ENCODE measurements at regions not wholly inside any gene's neighbourhood (a gene's known extent, or its start where the extent isn't known, plus 50 kb on each side); places are given as distances from the start of the nearest gene placed in this dataset.

DNA sequence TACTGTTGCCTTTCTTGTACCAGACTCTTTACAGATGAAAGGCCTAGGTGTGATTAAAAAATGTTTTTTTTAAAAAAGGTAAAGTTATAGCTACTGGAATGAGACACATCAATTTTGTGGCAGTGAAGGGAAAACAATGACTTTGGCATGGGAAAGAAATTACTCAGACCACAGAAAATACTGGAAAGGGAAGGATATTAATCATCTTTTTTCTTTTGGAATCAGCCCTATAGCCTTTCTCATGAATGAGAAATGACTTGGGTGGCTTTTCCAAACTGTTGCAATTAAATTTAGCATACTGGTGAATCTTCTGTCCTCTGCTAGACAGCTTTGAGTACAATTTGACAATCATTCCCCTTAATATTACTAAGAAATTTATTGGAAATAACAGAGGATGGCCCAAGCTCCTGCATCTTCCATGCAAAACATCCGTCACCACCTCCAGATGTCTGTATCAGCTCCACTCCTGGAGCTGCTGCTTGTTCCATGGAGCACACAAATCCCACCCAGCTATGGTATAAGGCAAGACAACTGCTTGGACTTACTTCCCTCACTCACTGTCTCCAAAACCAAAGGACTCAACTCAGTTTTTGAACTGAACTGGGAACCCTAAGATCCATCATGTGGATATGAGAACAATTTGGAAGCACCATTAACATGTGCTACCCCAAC lies 97.6 kb upstream of the ARSJ start:
- H3K36me3 Mint-ChIP-seq, result no peaks in the 10 kb centered on the region
- ChIA-PET POLR2A (no interaction called here), CTCF (interaction anchor here (1.0 to 1.2 kb wide), 2 partner anchors 32 to 294 kb away, joined by 3 read pairs; no protein-coding TSS in a partner anchor)
- H3K9me3 Mint-ChIP-seq, result no peaks in the 10 kb centered on the region
- no peaks in the 10 kb centered on the region for H3K4me1 Mint-ChIP-seq
- H3K9me3 ChIP-seq (ENCODE audit: low read length), result no peaks in the 10 kb centered on the region
- no peaks in the 10 kb centered on the region for H3K4me1 ChIP-seq (ENCODE audit: insufficient read depth, low read length)
- peaks cover 5 to 8% of the 10 kb centered on the region in 2 donors for H3K27me3 Mint-ChIP-seq
- no peak overlapping the region for H3K4me3 ChIP-seq (ENCODE audit: low read length)
- H3K27ac ChIP-seq (ENCODE audit: low read depth, low read length), result no peak overlapping the region
- H3K27ac Mint-ChIP-seq, result peak overlapping the region in 1 of 8 donors; percentile 41
- H3K36me3 ChIP-seq (ENCODE audit: insufficient read depth, low read length), result no peaks in the 10 kb centered on the region
- no peaks in the 10 kb centered on the region for H3K27me3 ChIP-seq (ENCODE audit: insufficient read depth, low read length, poor library complexity, severe bottlenecking)
- no peak for DNase-seq
- H3K4me3 Mint-ChIP-seq, result no peak overlapping the region

DNA sequence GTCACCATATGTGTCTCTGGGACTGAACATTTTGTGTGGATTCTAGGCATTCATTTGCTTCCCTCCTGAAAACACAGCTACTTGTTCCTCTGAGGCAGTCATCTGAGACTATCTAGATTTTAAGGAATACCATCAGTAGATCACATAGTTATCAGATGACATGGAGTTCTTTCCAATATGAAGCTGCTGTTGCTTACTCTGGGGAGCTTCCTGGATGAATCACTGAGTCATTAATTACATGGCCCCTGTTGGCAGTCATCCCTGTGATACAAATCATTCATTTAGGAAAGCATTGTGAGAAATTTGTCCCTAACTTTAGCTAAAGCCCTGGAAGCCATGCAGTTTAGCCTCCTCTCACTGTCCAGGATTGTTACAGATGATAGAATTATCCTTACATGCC lies 98.2 kb upstream of the ARSJ start:
- Histone ChIP-seq H3K4me3 (ENCODE audit: low read length) (no peak overlapping the region), H3K4me1 (ENCODE audit: insufficient read depth, low read length) (no peaks in the 10 kb centered on the region), H3K27ac (ENCODE audit: low read depth, low read length) (no peak overlapping the region), H3K36me3 (ENCODE audit: insufficient read depth, low read length) (no peaks in the 10 kb centered on the region), H3K27me3 (ENCODE audit: insufficient read depth, low read length, poor library complexity, severe bottlenecking) (no peaks in the 10 kb centered on the region), H3K9me3 (ENCODE audit: low read length) (no peaks in the 10 kb centered on the region)
- Mint-ChIP-seq H3K9me3 (no peaks in the 10 kb centered on the region), H3K4me1 (no peaks in the 10 kb centered on the region), H3K4me3 (no peak overlapping the region), H3K36me3 (no peaks in the 10 kb centered on the region), H3K27me3 (peaks cover 2 to 8% of the 10 kb centered on the region in 2 donors), H3K27ac (no peak overlapping the region)
- ChIA-PET CTCF (interaction anchor here (1.0 to 1.2 kb wide), 2 partner anchors 32 to 295 kb away, joined by 3 read pairs; no protein-coding TSS in a partner anchor), POLR2A (no interaction called here)
- no peak for DNase-seq

- Mint-ChIP-seq H3K4me3 (no peak overlapping the region), H3K27me3 (peaks cover 0 to 6% of the 10 kb centered on the region in 2 donors), H3K27ac (no peak overlapping the region), H3K36me3 (no peaks in the 10 kb centered on the region), H3K4me1 (no peaks in the 10 kb centered on the region), H3K9me3 (no peaks in the 10 kb centered on the region)
- ChIA-PET POLR2A (no interaction called here), CTCF (no interaction called here)
- Histone ChIP-seq H3K9me3 (ENCODE audit: low read length) (no peaks in the 10 kb centered on the region), H3K36me3 (ENCODE audit: insufficient read depth, low read length) (no peaks in the 10 kb centered on the region), H3K4me3 (ENCODE audit: low read length) (no peak overlapping the region), H3K27ac (ENCODE audit: low read depth, low read length) (no peak overlapping the region), H3K4me1 (ENCODE audit: insufficient read depth, low read length) (no peaks in the 10 kb centered on the region), H3K27me3 (ENCODE audit: insufficient read depth, low read length, poor library complexity, severe bottlenecking) (no peaks in the 10 kb centered on the region)
- DNase-seq, result no peak
These were observed 99.2 kb upstream of the ARSJ start for GRCh38 chr4:114078636-114079035.

GRCh38 chr4:114081783-114082182 lies 102.3 kb upstream of the ARSJ start:
- ChIA-PET POLR2A (no interaction called here), CTCF (interaction anchor here (1.8 kb wide), 1 partner anchor 11 kb away, joined by 9 read pairs; no protein-coding TSS in a partner anchor)
- H3K4me1 ChIP-seq (ENCODE audit: insufficient read depth, low read length), result no peaks in the 10 kb centered on the region
- H3K27ac ChIP-seq (ENCODE audit: low read depth, low read length), result no peak overlapping the region
- DNase-seq, result no peak
- H3K36me3 ChIP-seq (ENCODE audit: insufficient read depth, low read length), result no peaks in the 10 kb centered on the region
- Mint-ChIP-seq H3K27me3 (peaks cover 0 to 9% of the 10 kb centered on the region in 2 donors), H3K27ac (no peak overlapping the region), H3K9me3 (no peaks in the 10 kb centered on the region), H3K36me3 (no peaks in the 10 kb centered on the region), H3K4me3 (no peak overlapping the region), H3K4me1 (no peaks in the 10 kb centered on the region)
- H3K4me3 ChIP-seq (ENCODE audit: low read length), result no peak overlapping the region
- H3K27me3 ChIP-seq (ENCODE audit: insufficient read depth, low read length, poor library complexity, severe bottlenecking), result no peaks in the 10 kb centered on the region
- H3K9me3 ChIP-seq (ENCODE audit: low read length), result no peaks in the 10 kb centered on the region

GRCh38 chr4:114082348-114082747 lies 102.9 kb upstream of the ARSJ start:
- Histone ChIP-seq H3K27ac (ENCODE audit: low read depth, low read length) (no peak overlapping the region), H3K4me1 (ENCODE audit: insufficient read depth, low read length) (no peaks in the 10 kb centered on the region), H3K9me3 (ENCODE audit: low read length) (no peaks in the 10 kb centered on the region), H3K36me3 (ENCODE audit: insufficient read depth, low read length) (no peaks in the 10 kb centered on the region), H3K27me3 (ENCODE audit: insufficient read depth, low read length, poor library complexity, severe bottlenecking) (no peaks in the 10 kb centered on the region), H3K4me3 (ENCODE audit: low read length) (no peak overlapping the region)
- ChIA-PET POLR2A (no interaction called here), CTCF (no interaction called here)
- Mint-ChIP-seq H3K4me3 (no peak overlapping the region), H3K36me3 (no peaks in the 10 kb centered on the region), H3K4me1 (no peaks in the 10 kb centered on the region), H3K9me3 (no peaks in the 10 kb centered on the region), H3K27ac (no peak overlapping the region), H3K27me3 (peaks cover 0 to 9% of the 10 kb centered on the region in 2 donors)
- no peak for DNase-seq

DNA sequence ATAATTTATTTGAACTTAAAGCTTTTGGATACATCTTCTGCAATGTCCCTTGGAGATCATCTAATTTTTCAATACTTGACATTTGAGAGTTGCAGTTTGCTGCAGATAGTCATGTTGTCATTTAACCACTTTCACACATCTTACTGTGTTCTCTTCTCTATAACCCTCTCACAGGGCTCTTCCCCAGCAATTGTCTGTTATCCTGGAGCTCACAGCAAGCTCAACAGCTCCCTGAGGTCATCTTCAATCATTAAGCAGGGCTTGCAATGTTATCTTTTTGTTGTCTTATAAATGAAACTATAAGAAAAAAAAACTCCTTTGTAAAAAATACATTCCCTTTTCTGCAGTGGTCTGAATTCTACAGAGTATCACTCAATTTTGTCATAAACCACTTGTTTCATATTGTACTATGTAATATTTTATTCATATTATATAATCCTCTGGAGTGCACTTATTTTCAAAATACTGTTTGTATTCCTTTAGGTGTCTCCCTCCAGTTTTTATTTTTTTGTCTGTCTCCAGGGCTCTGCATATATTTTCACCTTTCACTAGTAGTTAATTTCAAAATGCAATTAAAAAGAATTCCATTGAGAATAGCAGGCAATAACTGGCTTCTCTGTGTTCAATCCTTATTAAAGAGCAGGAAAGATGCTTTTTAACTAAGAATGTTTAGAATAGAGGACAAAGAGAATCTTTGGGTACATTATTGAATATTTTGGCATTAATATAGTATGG lies 106.3 kb upstream of the ARSJ start:
- DNase-seq, result no peak
- ChIA-PET POLR2A (no interaction called here), CTCF (no interaction called here)
- Mint-ChIP-seq H3K9me3 (peaks cover 0 to 8% (median 2%) of the 10 kb centered on the region in 5 donors), H3K36me3 (peaks cover 0 to 14% (median 0%) of the 10 kb centered on the region in 3 donors), H3K27ac (no peak overlapping the region), H3K4me3 (no peak overlapping the region), H3K27me3 (peaks cover 9 to 32% of the 10 kb centered on the region in 2 donors), H3K4me1 (no peaks in the 10 kb centered on the region)
- Histone ChIP-seq H3K27me3 (ENCODE audit: insufficient read depth, low read length, poor library complexity, severe bottlenecking) (no peaks in the 10 kb centered on the region), H3K4me3 (ENCODE audit: low read length) (no peak overlapping the region), H3K36me3 (ENCODE audit: insufficient read depth, low read length) (no peaks in the 10 kb centered on the region), H3K27ac (ENCODE audit: low read depth, low read length) (no peak overlapping the region), H3K9me3 (ENCODE audit: low read length) (no peaks in the 10 kb centered on the region), H3K4me1 (ENCODE audit: insufficient read depth, low read length) (no peaks in the 10 kb centered on the region)

DNA sequence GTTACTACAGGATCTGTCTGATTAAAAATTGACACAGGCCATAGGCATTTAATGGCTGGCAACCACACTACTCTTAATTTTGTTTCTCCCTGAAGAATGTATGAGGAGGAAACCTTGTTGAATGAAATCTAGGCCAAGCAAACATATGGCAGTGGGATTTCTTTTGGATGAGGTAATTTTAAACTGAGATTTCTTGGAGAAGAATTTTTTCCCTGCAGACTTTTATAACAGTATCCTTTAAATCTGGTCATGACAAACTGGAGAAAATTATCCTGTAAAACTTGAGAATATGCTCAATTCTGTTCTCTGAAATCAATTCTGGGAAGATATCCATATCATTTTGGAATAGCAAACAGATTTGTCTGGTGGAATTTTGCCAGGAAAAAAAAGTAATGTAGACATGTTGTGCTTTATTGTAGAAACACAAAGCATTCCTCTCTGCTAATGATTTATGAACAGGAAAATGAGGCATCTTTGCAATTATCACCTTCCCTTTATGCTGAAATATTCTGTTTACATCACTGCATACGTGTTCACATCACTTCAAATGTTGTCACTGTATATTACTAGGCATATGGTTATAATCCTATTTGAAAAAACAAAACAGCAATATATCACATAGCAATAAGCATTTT lies 108.3 kb upstream of the ARSJ start:
- Mint-ChIP-seq H3K9me3 (peaks cover 0 to 8% (median 2%) of the 10 kb centered on the region in 5 donors), H3K27me3 (peaks cover 9 to 32% of the 10 kb centered on the region in 2 donors), H3K27ac (no peak overlapping the region), H3K4me3 (no peak overlapping the region), H3K36me3 (peaks cover 0 to 14% (median 0%) of the 10 kb centered on the region in 3 donors), H3K4me1 (no peaks in the 10 kb centered on the region)
- Histone ChIP-seq H3K9me3 (ENCODE audit: low read length) (no peaks in the 10 kb centered on the region), H3K4me3 (ENCODE audit: low read length) (no peak overlapping the region), H3K27me3 (ENCODE audit: insufficient read depth, low read length, poor library complexity, severe bottlenecking) (no peaks in the 10 kb centered on the region), H3K4me1 (ENCODE audit: insufficient read depth, low read length) (no peaks in the 10 kb centered on the region), H3K27ac (ENCODE audit: low read depth, low read length) (no peak overlapping the region), H3K36me3 (ENCODE audit: insufficient read depth, low read length) (no peaks in the 10 kb centered on the region)
- ChIA-PET CTCF (no interaction called here), POLR2A (no interaction called here)
- DNase-seq, result no peak

DNA sequence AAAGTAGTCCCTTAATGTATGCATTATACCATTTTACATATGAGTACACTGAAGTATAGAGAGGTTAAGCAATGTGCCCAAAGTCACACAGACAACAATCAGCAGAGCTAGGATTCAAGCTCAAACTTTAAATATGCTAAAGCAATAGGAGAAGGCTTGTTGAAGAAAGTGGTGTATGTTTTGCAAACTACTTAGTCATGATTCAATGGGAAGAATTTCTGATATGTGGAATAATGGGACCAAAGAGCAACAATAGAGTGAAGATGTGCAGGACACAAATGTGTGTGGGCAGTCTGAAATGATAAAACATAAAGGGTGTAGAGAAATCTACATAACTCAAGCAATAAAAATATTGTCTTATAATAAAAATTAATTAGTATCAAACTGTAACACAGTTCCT lies 109.0 kb upstream of the ARSJ start:
- POLR2A ChIA-PET, result no interaction called here
- no peaks in the 10 kb centered on the region for H3K9me3 ChIP-seq (ENCODE audit: low read length)
- CTCF ChIA-PET, result no interaction called here
- DNase-seq, result no peak
- Mint-ChIP-seq H3K9me3 (peaks cover 0 to 8% (median 2%) of the 10 kb centered on the region in 5 donors), H3K27ac (no peak overlapping the region), H3K4me3 (no peak overlapping the region), H3K27me3 (peaks cover 9 to 28% of the 10 kb centered on the region in 2 donors), H3K36me3 (peaks cover 0 to 14% (median 0%) of the 10 kb centered on the region in 3 donors), H3K4me1 (no peaks in the 10 kb centered on the region)
- H3K36me3 ChIP-seq (ENCODE audit: insufficient read depth, low read length), result no peaks in the 10 kb centered on the region
- H3K4me3 ChIP-seq (ENCODE audit: low read length), result no peak overlapping the region
- no peaks in the 10 kb centered on the region for H3K27me3 ChIP-seq (ENCODE audit: insufficient read depth, low read length, poor library complexity, severe bottlenecking)
- H3K4me1 ChIP-seq (ENCODE audit: insufficient read depth, low read length), result no peaks in the 10 kb centered on the region
- no peak overlapping the region for H3K27ac ChIP-seq (ENCODE audit: low read depth, low read length)
